IPS-15b (cell line): ENCODE measurements at regions not wholly inside any gene's neighbourhood (a gene's known extent, or its start where the extent isn't known, plus 50 kb on each side); places are given as distances from the start of the nearest gene placed in this dataset.

Experiments used
- H3K27me3 ChIP-seq: one replicate; pipeline ENCODE4 v1.6.1; 2013; ENCODE audit warnings: low read length; ENCODE audit not compliant: control insufficient read depth, insufficient read depth
- H3K36me3 ChIP-seq: one replicate; pipeline ENCODE4 v1.6.1; 2013; ENCODE audit warnings: low read length; ENCODE audit not compliant: control insufficient read depth, insufficient read depth
- H3K4me1 ChIP-seq: one replicate; pipeline ENCODE4 v1.6.1; 2013; ENCODE audit warnings: mild to moderate bottlenecking, low read length; ENCODE audit not compliant: control insufficient read depth, insufficient read depth
- H3K4me3 ChIP-seq: one replicate; pipeline ENCODE4 v1.5.1; 2013; ENCODE audit warnings: low read depth, low read length
- H3K9ac ChIP-seq: one replicate; pipeline ENCODE4 v1.6.1; 2013; ENCODE audit warnings: low read depth, mild to moderate bottlenecking, low read length
- H3K9me3 ChIP-seq: one replicate; pipeline ENCODE4 v1.6.1; 2013; ENCODE audit warnings: mild to moderate bottlenecking, low read length; ENCODE audit not compliant: control insufficient read depth, insufficient read depth

DNA sequence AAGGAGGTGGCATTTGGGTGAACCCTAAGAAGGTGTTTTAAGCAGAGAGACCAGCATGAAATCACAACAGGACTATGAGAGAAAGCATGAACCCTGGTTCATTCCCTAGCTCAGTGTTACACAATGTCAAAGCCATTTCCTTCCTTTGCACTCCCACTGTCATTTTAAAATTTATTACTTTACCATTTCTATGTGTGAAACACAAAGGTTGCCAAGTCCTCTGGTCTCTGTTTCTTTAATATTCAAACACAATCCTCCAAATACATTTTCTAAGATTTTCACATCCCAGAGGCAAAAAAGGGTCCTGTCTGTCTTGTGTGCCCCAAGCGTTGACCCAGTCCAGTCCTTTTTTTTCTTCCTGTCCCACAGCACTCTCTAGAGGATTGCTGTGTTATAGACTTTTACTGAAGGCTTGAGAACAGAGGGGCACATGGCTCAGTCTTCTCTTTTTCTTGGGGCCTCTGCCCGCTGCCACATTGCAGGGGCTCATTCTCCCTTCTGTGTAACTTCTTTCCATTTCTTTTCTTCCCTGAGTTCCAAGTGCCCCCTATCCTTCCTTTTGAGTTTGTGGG lies 78.6 kb upstream of the SLC28A3 start:
- H3K9ac ChIP-seq = no peak overlapping the region
- no peak overlapping the region for H3K4me3 ChIP-seq
- H3K4me1 ChIP-seq = no peaks in the 10 kb centered on the region
- H3K27me3 ChIP-seq = no peaks in the 10 kb centered on the region
- H3K36me3 ChIP-seq = no peaks in the 10 kb centered on the region
- peaks cover 7% of the 10 kb centered on the region for H3K9me3 ChIP-seq

GRCh38 chr9:84424931-84425330 lies 84.4 kb upstream of the SLC28A3 start:
- H3K9ac ChIP-seq = no peak overlapping the region
- peaks cover 9% of the 10 kb centered on the region for H3K9me3 ChIP-seq
- H3K4me1 ChIP-seq = no peaks in the 10 kb centered on the region
- no peaks in the 10 kb centered on the region for H3K36me3 ChIP-seq
- H3K4me3 ChIP-seq = no peak overlapping the region
- no peaks in the 10 kb centered on the region for H3K27me3 ChIP-seq

- H3K4me3 ChIP-seq = no peak overlapping the region
- no peaks in the 10 kb centered on the region for H3K27me3 ChIP-seq
- H3K9me3 ChIP-seq = no peaks in the 10 kb centered on the region
- H3K4me1 ChIP-seq = no peaks in the 10 kb centered on the region
- H3K9ac ChIP-seq = no peak overlapping the region
- no peaks in the 10 kb centered on the region for H3K36me3 ChIP-seq
Observed at GRCh38 chr9:84432746-84433145, 92.2 kb upstream of the SLC28A3 start.

GRCh38 chr9:84435902-84436301 lies 95.3 kb upstream of the SLC28A3 start:
- Histone ChIP-seq H3K27me3 (no peaks in the 10 kb centered on the region), H3K9ac (no peak overlapping the region), H3K4me3 (no peak overlapping the region), H3K36me3 (no peaks in the 10 kb centered on the region), H3K9me3 (no peaks in the 10 kb centered on the region), H3K4me1 (no peaks in the 10 kb centered on the region)

DNA sequence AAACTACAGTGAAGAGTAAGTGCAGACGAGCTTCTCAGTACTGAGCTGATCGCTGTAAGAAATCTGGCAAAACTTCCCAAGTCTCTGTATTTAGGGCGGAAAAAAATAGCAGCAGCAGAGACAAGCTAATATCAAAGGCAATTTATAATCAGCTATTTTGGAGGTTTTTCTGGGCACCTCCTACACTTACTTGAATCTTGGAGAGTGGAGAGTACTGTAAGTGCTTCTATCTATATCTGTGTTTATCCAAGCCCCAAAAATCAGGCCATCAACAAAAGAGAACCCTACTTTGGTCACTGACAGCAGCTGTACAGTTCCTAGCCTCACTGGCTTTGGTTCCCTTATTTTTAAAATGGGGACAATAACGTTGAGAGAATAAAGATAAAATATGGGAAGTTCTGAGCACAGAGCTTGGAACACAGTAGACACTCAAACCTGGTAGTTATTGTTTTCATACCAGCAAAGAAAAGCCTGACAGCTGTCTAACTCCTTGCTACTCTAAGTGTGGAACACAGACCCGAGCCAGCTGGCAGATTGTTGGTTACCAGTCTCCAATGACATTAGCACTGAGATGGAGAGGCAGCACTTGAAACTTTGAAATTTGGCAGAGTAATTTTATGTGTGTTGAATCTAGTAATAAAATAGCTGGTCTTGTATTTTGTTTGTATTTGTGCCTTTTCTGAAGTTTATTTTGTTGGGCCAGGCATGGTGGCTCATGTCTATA lies 96.0 kb upstream of the SLC28A3 start:
- no peaks in the 10 kb centered on the region for H3K9me3 ChIP-seq
- H3K4me1 ChIP-seq = no peaks in the 10 kb centered on the region
- H3K9ac ChIP-seq = no peak overlapping the region
- H3K27me3 ChIP-seq = no peaks in the 10 kb centered on the region
- H3K4me3 ChIP-seq = no peak overlapping the region
- H3K36me3 ChIP-seq = no peaks in the 10 kb centered on the region

DNA sequence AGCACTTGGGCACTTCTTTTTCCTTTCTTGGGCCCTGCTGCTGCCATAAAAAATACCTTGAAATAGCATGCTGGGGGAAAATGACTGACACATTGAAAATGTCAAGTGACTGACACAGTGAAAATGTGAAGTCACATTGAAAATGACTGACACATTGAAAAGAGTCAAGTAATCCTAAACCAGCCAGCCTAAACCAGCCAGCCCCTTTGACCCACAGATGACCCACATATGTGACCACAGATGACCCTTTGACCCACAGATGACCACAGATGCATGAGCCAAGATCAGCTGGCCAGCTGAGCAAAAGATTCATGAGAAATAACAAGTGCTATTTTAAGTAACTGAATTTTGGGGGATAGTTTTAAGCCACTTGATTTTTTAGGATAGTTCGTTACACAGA lies 97.8 kb upstream of the SLC28A3 start:
- Histone ChIP-seq H3K4me3 (no peak overlapping the region), H3K36me3 (no peaks in the 10 kb centered on the region), H3K4me1 (no peaks in the 10 kb centered on the region), H3K27me3 (no peaks in the 10 kb centered on the region), H3K9ac (no peak overlapping the region), H3K9me3 (no peaks in the 10 kb centered on the region)

DNA sequence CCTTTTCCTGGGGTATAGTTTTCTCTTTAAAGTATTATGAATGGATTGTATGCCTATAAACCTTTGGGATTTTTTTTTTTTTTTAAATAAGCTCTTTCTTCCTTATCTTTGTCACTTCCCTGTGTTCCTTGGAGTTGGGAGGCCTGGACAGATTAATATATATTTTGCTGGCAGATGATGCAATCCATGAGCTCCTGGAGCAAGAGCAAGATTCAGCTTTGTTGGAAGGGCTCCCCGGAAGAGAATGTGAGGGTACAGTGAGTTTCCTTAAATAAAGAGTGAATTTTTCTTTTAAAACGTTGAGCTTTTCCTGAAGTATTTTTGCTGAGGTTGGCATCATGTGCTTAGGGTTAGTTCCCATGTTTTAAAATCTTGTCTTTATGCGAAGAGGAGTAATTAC lies 98.7 kb upstream of the SLC28A3 start:
- no peaks in the 10 kb centered on the region for H3K9me3 ChIP-seq
- no peaks in the 10 kb centered on the region for H3K4me1 ChIP-seq
- no peak overlapping the region for H3K4me3 ChIP-seq
- no peak overlapping the region for H3K9ac ChIP-seq
- H3K36me3 ChIP-seq = no peaks in the 10 kb centered on the region
- no peaks in the 10 kb centered on the region for H3K27me3 ChIP-seq

DNA sequence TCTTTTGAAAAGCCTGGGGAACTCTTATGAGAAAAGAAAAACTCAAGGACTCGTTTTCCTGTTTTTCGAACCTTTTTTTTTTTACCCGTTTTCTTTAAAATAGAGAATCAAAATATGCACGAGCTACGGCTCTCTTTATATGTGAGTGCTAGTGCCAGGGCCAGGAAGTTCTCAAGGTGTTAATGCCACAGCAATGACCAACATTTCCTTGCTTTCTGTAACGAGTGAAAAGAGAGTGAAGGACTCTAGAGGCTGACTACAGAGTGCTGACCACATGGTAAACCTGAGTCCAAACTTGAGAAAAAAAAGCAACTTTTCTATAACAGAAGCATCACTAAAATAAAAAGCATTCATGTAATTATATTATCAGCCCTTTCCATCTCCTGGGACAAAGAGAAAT lies 102.2 kb upstream of the SLC28A3 start:
- H3K9me3 ChIP-seq = no peaks in the 10 kb centered on the region
- H3K27me3 ChIP-seq = no peaks in the 10 kb centered on the region
- H3K4me3 ChIP-seq = no peak overlapping the region
- H3K9ac ChIP-seq = no peak overlapping the region
- no peaks in the 10 kb centered on the region for H3K36me3 ChIP-seq
- no peaks in the 10 kb centered on the region for H3K4me1 ChIP-seq

DNA sequence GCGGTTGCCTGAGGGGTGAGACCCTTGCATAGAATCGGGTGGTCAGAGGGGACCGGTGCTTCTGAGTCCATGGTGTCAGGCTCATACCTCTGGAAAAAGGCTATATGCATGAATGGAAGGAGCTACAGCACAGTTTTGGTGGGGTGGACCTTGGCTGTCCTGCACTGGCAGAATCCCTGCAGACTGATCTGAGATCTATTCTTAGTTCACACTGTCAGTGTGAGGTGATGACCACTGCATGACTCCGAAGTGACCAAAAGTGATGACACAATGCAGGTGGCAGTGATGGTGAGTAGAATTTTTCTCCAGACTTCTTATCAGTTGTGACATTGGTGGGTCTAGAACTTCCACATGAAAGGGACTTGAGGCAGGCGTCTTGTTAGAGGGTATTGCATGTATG lies 105.2 kb upstream of the SLC28A3 start:
- no peak overlapping the region for H3K4me3 ChIP-seq
- no peaks in the 10 kb centered on the region for H3K27me3 ChIP-seq
- H3K36me3 ChIP-seq = no peaks in the 10 kb centered on the region
- no peak overlapping the region for H3K9ac ChIP-seq
- H3K9me3 ChIP-seq = no peaks in the 10 kb centered on the region
- no peaks in the 10 kb centered on the region for H3K4me1 ChIP-seq

GRCh38 chr9:84447305-84447704 lies 106.7 kb upstream of the SLC28A3 start:
- Histone ChIP-seq H3K36me3 (no peaks in the 10 kb centered on the region), H3K9me3 (no peaks in the 10 kb centered on the region), H3K4me1 (no peaks in the 10 kb centered on the region), H3K4me3 (no peak overlapping the region), H3K27me3 (no peaks in the 10 kb centered on the region), H3K9ac (no peak overlapping the region)

GRCh38 chr9:84450029-84450428 lies 109.5 kb upstream of the SLC28A3 start:
- Histone ChIP-seq H3K36me3 (no peaks in the 10 kb centered on the region), H3K4me1 (no peaks in the 10 kb centered on the region), H3K9me3 (no peaks in the 10 kb centered on the region), H3K27me3 (no peaks in the 10 kb centered on the region), H3K9ac (no peak overlapping the region), H3K4me3 (no peak overlapping the region)

- no peaks in the 10 kb centered on the region for H3K4me1 ChIP-seq
- H3K4me3 ChIP-seq = no peak overlapping the region
- no peaks in the 10 kb centered on the region for H3K36me3 ChIP-seq
- H3K9ac ChIP-seq = no peak overlapping the region
- H3K9me3 ChIP-seq = no peaks in the 10 kb centered on the region
- H3K27me3 ChIP-seq = no peaks in the 10 kb centered on the region
Observed at GRCh38 chr9:84456527-84456926, 116.0 kb upstream of the SLC28A3 start.
